GM18867 (cell line): ENCODE measurements at regions not wholly inside any gene's neighbourhood (a gene's known extent, or its start where the extent isn't known, plus 50 kb on each side); places are given as distances from the start of the nearest gene placed in this dataset.
"Not testable (repeated sequence)": the region's sequence is repeated elsewhere in the genome, so short reads cannot be mapped to it uniquely, and the experiment has no call there.

Experiments used
- ATAC-seq: cut with Tn5 transposase; IDR thresholded peaks from one replicate; pipeline ENCODE4 v1.9.1; 2021; ENCODE audit warnings: mild to moderate bottlenecking, moderate library complexity; ENCODE audit not compliant: unreplicated experiment

DNA sequence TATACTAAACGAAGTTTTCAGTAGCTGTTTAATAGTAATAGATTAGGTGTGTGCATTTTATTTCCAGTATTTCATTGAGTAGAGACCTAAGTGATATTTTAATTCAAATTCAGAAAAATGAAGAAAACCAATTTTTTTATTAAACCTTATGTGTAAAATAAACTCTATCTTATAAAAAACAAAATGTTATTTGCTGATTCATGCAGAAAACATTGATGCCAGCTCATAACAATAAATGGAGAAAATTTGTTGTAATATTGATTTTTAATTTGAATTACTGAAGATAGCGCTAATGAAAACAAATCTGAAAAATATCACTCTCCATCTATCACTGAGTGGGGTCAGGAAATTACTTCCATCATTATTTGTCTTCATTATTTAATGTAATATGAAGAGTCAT lies 1177.8 kb upstream of the SEMA6A start:
- no peak for ATAC-seq

DNA sequence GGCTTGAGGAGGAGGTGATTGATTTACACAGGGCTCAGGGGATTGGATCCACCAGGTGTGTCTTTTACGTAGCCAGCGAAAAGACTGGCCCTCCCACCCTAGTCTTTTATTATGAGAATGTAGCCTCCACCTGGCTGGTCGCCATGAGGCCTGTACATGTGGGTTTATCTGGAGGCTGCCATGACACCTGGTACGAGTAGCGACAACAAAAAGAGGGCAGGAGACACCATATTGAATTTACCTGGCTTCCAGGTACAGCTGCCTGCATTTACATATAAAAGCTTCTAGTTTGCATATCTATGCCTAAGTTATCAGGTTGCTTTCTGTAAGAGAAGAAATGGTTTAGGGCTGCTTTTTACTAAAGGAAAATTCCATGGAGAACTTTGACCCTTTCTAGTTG lies 1173.7 kb upstream of the SEMA6A start:
- no peak for ATAC-seq

DNA sequence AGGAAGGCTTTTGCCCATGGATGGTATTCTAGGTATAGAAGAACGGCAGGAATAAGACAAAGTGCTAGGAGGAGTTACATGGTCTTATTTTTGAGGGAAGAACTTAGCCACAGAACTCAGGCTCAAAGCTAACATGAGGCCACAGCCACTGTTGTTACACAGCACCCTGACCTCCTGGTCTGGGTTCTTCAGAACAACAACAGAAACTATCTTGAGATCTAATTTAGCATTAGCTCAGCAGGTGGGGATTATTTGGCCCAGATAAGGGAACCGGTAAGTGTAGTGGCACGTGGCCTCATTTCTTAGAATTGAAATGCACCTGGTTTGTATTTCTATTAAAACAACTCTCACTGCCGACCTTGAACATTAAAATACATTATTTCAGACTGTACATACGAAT lies 1168.7 kb upstream of the SEMA6A start:
- no peak for ATAC-seq

DNA sequence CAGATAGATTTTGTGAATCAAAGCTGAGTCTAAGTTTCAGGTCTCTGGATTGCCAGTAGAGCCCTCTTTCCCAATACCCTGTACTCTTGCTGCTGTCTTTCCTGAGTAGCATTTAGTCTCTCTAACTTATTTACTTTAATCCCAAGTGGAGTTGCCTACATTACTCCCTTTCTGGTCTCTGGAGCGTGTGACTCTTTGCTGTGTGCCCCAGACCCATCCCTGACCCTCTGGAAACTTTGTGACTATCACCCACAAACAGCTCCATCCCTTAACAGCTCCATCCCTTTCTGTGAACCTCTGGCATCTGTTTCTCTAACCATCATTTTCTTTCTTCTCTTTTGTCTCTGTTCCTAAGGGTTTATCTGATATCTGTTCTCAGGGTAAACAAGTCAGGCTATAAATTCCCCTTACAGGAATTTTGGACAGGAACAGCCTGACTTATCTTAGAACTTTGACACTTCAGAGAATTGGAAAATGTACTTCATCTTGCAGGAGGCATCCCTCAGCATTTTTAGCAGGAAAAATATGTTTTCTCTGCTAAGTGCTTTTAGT lies 1167.1 kb upstream of the SEMA6A start:
- ATAC-seq, result no peak

DNA sequence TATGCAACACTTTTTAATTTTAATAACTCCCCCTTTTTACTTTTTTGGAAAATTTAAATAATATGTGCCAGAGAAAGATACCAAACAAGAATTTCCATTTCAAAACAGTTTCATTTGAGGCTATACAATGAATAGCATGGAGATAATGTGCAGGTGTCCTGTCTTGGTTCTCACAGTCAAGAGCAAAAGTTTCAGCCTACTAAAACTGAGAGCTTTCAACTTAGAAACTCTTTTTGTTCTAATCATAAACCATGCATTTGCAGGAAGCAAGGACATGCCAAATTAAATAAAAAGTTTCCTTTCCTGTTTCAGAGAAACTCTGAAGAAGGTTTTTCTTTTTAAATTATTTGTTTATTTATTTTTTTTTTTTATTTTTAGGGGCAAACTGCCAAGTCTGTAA lies 1165.6 kb upstream of the SEMA6A start:
- no peak for ATAC-seq

DNA sequence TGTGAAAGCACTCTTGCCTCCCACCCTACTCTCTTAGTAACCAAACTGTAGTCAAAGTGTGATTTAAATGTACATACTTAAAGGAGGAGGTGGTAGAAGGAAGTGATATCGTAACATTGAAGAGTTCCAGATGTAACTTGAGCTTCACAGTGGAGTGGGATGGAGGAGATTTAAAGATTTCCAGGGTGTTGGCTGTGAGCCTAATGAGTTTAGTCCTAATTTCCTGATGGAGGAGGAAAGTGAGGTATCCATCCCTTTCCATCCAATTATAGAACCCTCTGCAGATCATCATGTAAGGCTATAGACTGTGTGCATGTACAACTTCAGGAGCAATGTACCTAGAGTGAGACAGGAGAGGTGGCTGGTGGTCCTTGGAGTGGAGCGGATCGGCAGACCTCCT lies 1163.9 kb upstream of the SEMA6A start:
- no peak for ATAC-seq

DNA sequence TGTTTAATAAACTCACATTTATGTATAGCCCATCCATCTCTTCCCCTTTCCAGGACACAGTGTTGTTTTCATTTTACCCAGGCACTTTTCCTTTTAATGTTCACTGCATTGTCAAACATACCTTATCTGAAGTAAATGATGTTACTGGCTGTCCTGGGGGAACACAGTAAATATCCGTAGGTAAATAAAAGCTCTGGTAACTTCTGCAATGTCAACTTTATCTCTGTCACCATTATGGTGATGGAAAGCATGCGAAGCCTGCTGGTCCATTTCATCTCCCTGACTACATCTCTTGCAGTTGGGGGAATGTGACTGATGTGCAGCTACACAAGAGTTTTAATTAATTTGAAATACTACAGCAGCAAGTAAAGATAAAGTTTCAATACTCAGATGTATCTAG lies 1162.1 kb upstream of the SEMA6A start:
- no peak for ATAC-seq

DNA sequence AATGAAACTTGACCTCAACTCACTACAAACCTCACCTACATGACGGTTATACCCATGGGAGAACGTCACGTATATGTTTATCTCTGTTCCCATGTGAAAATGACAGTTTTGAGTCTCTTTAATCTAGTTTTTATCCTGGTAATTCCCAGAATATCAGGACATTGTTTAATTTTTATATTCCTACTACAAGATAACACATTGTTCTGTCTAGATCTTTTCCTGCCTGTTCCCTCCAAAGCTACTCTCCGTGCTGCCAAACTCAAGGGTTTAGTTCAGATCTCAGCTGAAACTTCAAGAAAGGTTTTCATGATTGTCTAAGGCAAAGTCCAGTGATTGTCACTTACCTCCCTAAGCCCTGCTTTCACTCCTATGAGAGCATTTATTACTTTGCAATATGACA lies 1159.4 kb upstream of the SEMA6A start:
- ATAC-seq, result no peak

DNA sequence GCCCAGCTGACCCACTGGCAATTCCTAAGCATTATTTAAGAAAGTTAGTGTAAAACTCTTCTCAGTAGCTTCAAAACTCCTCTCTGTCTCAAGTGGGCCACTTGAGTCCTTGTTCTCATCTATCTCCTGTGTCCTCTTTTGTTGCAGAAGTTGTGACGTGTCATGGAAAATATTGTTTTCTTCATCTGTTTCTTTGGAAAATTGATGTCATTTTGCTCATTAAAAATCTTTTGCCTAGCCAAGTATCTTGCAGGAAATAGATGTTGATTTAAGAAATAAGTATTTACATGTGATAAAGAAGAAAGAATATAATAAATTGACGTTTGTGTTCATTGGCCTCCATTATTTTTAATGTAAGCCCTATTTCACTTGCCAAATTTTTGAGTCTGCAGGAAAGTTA lies 1158.4 kb upstream of the SEMA6A start:
- ATAC-seq, result no peak

DNA sequence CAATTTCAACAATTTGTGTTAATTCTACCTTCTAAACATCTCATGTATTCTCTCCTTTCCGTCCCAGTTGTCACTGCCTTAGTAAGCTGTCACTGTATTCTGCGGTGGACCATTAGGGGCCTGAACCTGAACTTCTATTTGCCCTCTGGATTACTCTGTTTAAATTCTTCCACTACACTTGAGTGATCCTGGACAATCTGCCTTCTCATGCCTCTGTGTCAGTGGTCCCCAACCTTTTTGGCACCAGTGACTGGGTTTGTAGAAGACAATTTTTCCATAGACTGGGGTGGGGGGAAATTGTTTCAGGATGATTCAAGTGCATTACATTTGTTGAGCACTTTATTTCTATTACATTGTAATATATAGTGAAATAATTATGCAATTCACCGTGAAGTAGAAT lies 1157.6 kb upstream of the SEMA6A start:
- ATAC-seq, result no peak

DNA sequence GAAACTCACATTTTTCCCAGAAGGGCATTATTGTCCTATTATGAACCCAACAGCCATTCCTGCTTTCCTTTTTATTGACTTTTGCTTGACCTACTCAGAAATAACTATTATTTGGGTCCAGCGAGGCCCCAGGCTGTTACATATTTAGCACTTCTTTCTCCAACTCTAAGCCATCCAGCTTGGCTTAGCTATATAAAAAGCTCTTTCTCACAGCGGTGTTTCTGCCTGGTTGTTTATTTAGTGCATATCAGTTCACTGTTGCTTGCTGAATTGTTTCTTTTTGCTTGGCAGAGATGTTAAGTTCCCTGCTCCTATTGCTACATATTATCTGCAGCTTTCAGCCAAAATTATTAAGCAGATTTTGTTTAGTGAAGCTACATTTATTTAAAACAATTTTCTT lies 1156.8 kb upstream of the SEMA6A start:
- ATAC-seq, result no peak

DNA sequence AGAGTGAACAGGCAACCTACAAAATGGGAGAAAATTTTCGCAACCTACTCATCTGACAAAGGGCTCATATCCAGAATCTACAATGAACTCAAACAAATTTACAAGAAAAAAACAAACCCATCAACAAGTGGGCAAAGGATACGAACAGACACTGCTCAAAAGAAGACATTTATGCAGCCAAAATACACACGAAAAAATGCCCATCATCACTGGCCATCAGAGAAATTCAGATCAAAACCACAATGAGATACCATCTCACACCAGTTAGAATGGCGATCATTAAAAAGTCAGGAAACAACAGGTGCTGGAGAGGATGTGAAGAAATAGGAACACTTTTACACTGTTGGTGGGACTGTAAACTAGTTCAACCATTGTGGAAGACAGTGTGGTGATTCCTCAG lies 1146.2 kb upstream of the SEMA6A start:
- ATAC-seq, result not testable (repeated sequence)

DNA sequence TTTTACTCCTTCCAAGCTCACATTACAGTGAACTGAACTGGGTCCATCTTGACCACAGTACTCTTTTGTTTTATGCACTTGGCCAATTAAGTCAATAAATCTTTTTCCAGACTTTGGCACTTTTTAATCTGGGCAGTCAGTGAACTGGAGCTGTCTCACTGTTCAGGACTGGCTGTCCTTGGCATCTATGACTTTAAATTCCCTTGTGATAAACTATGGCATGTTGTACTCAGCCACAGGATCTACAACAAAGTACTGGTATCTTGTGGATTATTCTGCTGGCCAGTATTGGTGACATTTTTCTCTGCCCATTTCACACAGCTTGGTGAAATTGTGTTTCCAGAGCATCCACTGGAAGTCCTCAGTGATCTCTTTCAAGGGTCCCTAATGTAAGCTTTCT lies 1144.8 kb upstream of the SEMA6A start:
- ATAC-seq, result no peak

DNA sequence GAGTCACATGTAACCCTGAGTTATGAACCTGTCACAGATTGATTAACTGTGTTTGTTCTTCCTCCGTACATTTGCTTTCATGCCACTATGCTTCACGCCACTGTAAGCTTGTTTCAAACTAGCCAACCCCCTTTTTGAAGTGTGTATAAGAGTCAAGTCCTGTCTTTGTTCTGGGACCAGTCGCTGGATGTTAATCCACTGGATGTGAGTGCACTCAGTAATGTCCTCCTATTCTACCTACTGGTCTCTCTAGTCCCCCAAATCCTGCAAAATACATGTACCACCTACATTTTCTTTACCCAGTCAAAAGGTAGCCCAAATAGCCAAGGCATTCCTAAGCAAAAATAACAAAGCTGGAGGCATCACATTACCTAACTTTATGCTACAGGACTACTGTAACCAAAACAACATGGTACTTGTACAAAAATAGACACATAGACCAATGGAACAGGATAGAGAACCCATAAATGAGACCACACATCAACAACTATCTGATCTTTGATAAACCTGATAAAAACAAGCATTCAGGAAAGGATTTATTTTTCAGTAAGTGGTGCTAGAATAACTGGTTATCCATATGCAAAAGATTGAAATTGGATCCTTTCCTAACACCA lies 1139.1 kb upstream of the SEMA6A start:
- no peak for ATAC-seq

DNA sequence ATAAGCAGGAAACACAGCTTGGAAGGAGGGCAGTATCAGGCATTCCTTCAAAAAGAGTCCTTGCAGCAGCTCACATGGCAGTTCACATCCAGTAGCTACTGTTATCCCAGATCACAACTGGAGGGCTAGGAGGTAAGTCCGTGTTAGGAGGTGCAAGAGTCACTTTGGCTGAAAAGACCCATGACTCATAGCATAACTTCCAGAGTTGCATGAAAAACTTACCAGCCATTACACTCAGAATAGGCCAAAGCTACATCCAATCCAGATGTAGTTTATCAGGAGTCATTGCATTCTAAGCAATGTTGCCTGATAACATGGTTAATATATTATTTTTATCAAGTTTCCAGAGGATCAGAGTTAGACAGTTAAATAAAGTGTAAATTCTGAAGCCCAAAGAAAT lies 1126.4 kb upstream of the SEMA6A start:
- ATAC-seq, result no peak

DNA sequence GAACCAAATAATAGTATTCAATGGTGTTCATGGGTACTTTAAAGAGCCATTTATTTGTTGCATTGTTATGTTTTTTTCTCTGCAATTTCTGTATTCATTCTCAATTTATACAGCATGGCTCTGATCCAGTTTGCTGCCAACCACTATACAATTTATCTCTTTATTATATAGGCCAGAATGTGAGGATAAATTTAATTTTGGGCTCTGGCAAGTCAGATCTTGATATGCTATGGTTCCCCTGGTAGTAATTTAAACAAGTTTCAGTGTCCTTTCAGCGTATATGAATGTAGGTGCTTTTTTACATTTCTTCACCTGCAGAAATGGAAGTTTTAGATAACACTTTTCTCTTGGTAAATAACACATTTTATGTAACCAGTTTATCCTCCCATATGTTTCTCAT lies 1118.0 kb upstream of the SEMA6A start:
- ATAC-seq, result no peak

DNA sequence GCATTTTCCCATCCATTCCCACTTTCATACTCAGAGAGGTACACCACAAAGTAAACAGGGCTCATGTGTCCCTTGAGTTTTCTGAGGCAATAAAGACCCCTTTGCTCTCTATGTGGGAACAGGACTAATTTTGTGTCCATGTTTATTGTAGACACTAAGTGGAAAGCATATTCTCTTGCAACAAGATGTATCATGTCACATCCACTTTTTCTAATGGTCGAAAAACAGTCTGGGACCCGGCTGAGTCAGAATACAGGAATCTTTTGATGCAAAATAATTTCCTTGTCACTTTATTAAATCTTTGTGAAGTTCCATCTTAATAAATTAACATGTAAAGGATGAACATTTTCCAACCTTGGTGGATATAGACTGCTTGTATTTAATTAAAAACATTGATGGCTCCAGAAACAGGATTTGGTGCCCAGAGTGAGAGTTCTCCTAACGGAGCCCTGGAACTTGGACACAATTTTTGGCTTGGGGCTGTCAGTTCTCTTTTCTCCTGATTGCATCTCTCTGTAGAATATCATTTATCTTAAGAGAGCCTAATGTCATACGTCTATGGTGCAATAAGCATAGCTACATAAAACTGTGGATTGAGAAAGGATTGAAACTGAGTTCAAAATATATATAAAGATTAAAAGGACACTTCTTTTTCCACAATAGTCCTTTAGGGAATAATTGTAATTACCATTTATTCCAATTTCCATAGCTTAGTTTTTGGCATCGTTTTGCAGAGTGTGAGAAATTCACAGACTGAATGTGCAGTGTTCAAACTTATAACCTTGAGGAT lies 1116.7 kb upstream of the SEMA6A start:
- no peak for ATAC-seq

DNA sequence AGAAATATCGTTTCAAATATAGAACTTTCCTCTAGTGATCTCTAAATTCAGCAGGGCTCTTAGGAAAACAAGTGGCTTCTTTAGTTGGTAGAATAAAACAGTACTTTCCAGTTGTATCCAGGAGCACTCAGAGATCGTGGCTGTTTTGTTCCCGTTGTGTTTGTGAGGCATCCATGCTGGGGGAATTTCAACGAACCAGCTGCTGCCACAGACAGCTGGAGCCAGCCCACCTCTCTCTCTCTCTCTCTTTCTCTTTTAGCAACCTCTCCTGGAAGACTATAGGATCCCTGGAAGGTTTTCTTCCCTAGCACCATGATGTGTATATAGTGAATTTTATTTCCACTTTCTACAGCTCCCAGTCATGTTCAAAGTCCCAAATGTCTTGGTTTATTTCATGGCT lies 1116.0 kb upstream of the SEMA6A start:
- ATAC-seq, result no peak

DNA sequence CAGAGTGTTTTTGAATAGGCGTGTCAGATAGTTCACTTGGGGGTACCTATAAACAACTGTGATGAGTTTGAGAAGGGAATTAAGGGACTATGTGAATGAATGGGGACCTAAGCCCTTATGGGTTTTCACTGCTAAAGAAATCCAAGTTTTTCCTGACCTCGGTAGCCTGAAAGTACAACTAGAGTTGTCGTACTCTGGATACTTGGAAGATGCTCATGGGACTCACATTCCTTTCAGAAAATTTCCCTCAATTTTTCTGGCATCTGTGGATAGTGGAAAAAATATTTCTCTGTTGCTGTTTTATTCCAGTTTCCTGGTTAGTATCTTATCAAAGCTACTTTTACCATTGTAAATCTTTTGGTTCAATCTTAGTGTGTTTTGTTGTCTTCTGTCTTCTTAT lies 1112.3 kb upstream of the SEMA6A start:
- ATAC-seq, result no peak

DNA sequence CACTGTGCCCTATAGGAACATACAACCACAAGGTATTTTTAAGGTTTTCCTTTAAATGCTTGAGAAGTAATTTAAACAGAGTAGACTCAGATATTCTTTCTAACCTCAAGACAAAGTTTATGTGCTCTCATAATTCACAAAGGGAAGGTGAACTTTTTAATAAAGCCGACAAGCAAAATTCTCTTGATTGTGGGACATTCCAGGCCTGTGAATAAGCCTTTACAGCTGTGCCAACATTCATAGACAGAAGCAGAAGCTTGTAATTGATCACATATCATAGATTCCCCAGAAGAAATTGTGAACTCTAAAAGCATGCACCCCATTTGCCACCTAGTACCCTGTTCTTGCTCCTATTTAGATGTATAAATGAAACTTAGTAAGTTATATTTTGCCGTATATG lies 1107.8 kb upstream of the SEMA6A start:
- no peak for ATAC-seq

DNA sequence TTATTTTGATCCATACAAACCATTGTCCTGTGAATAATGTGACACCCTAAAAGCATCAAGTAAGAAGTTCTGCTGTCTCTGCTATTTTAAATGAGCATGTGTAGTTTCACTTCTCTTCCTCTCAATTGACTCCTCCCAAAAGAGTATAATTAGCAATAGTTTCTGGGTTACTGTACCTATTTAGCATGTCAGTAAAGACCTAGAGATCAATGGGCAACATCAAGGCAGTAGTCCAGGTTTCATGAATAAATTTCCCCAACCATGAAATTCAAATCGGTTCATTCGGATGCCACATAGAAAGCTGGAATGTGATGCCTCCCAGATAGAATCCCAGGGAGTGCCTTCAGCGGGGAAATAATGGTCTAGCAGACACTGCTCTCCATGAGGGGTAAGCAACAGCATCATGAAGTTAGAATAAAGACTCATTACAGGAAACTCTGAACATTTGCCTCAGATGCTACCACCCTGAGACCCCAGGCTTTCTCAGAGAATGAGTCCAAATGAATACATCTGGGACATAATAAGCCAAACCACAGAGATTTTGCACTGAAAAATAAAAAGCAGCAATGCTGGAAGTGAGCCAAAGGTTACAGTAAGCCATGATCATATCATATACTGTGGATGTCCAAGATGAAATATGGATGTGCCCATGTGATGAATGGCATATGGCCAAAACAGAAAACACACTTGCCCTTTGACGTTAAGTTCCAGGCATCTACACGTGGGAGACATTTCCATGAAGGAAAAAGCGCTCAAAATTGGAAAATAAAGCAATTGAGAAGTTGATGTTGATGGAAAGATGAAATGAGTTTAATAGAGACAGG lies 1107.0 kb upstream of the SEMA6A start:
- peak; percentile 75 for ATAC-seq

DNA sequence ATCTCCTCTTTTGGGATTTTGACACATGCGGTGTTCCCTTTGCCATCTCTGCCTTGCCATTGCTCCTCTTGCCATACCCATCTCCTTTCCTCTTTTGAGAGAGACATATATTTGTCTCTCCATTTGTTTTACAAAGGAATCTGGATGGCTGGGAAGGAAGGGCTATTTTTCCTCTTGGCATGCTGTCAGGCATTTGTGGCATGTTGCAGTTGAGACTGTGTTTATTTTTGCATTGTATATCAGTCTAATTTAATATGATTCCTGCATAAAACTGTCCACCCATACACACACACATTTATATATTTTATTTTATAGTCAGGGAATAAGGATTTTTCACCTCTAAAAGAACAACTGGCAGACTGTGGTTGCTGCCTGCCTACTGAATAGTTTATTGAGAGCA lies 1105.8 kb upstream of the SEMA6A start:
- no peak for ATAC-seq
